ENCODE measurements at regions not wholly inside any gene's neighbourhood (a gene's known extent, or its start where the extent isn't known, plus 50 kb on each side); places are given as distances from the start of the nearest gene placed in this dataset.

- TF ChIP-seq POLR2A (IDR thresholded peaks at IDR 0.05) = no peak
- TF ChIP-seq CTCF (IDR thresholded peaks at IDR 0.05) = no peak
Observed at GRCh38 chr3:171967137-171967783, 72.1 kb upstream of the FNDC3B start.

All from lower leg skin (tissue), 3 donors.